KG1 (cell line): ENCODE measurements at regions not wholly inside any gene's neighbourhood (a gene's known extent, or its start where the extent isn't known, plus 50 kb on each side); places are given as distances from the start of the nearest gene placed in this dataset.

Source experiments
- DNase-seq: peaks from one replicate; lab custom pipeline; 2025; lab: John Stamatoyannopoulos, UW

- DNase-seq, result peak; percentile 16
Observed at GRCh38 chr10:61140765-61141392, 196.9 kb upstream of the RHOBTB1 start.

- no peak for DNase-seq
Observed at GRCh38 chr10:61139592-61139953, 195.6 kb upstream of the RHOBTB1 start.

- no peak for DNase-seq
Observed at GRCh38 chr10:61138708-61139591, 195.0 kb upstream of the RHOBTB1 start.

GRCh38 chr10:61136139-61136538 lies 192.2 kb upstream of the RHOBTB1 start:
- DNase-seq, result no peak

DNA sequence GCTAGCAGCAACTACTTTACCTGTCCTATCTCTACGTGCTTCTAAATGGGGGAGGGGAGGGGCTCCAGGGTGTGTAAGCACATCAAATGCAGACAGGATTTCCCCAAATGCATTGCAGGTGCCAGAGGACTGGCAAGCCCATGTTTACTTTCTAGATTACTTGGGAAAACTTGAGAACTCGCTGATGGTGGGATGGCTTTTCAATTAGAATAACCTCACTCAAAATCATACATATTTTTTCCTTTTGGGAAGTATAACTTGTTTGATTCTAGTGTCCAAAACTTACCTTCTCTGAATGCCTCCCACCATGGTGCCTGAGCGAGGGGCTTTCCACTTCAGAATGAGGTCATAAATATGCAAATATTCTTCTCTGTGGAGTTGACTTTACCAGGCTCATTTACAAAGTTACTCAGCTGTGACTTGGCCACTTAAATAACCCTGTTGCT lies 191.3 kb upstream of the RHOBTB1 start:
- DNase-seq, result no peak

DNA sequence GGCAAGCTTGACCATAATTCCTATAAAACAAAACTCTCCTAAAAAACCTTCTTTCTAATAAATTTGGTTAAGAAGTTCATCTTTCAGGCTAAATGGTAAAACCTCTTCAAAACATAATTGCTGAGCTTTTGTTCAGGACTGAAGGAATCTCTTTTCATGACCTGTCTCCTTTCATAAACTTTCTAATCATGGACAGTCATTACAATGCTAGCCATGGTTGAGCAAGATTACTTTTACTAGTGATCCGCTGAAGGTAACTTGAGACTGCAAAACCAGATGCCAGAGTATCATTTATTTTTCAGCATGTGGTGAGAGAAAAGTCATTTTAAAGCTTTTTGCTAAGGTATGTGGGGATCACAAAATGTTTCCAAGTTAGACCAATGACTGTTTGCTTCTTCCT lies 186.4 kb upstream of the RHOBTB1 start:
- DNase-seq, result no peak

- DNase-seq, result no peak
Observed at GRCh38 chr10:61128196-61128595, 184.2 kb upstream of the RHOBTB1 start.

GRCh38 chr10:61125560-61126170 lies 181.7 kb upstream of the RHOBTB1 start:
- no peak for DNase-seq

DNA sequence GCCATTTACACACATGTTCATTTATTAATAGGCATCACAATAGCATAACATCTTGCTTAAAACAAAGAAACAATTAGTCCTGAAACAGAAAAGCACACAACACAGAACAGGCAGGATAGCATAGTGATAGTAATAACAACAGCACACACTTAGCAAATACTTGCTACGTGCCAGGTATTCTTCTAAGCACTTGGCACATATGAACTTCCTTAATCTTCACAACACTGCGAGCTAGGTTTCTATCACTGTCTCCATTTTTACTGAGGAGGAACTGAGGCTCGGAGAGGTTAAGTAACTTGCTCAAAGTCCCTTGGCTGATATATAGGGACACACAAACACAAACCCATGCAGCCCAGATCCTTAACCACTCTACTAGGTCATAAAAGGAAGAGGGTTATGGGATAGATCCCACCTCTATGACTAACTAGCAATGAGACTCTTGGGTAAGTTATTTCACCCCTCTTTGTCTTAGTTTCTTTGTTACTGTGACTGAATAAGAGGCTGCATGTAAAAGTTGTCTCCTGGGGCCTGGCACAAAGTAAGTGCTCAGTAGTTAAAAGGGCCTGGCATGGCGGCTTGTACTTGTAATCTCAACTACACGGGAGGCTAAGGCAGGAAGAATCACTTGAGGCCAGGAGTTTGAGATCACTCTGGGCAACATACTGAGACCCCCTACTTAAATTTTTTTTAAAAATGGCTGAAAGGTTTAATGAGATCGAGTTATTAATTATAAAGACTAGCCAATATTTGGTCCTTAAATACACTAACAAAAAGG lies 181.0 kb upstream of the RHOBTB1 start:
- no peak for DNase-seq

GRCh38 chr10:61120805-61121204 lies 176.8 kb upstream of the RHOBTB1 start:
- no peak for DNase-seq

GRCh38 chr10:61119573-61119972 lies 175.6 kb upstream of the RHOBTB1 start:
- DNase-seq, result no peak

DNA sequence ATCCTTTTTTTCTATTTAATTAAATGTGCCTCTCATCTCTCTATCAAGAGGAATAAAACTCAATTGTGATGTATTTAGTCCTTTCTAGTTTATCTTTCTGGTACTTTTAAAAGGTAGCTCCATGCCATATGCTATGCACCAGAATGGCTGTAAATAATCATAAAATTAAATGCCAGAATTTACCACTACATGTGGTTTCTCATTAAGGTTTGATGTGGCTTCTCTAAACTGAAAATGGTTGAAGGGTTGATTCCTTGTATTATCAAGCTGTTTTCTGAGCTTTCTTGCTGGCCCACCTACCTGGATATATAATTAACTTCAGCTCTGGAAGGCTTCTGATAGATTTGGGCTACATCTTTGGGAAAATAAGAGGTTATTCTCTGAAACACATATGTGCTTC lies 171.9 kb upstream of the RHOBTB1 start:
- no peak for DNase-seq

- DNase-seq, result no peak
Observed at GRCh38 chr10:61112771-61113170, 168.8 kb upstream of the RHOBTB1 start.

DNA sequence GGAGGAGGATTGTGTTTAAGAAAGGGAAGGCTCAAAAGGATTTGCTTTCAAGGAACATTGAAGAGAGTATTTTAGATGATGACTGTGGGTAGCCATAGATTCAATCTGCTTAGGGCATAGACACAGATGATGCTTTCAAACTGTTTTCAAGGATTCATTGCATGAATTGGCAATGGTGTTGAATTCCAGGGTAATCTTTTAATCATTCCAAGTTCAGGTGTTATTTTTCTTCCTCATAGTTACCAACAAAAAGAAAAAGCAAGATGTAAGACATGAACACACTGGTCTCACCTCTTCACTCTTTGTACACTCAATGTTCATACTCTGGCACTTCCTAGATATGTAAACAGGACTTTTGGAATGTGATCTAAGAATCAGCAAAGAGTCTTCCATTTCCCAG lies 167.0 kb upstream of the RHOBTB1 start:
- no peak for DNase-seq

DNA sequence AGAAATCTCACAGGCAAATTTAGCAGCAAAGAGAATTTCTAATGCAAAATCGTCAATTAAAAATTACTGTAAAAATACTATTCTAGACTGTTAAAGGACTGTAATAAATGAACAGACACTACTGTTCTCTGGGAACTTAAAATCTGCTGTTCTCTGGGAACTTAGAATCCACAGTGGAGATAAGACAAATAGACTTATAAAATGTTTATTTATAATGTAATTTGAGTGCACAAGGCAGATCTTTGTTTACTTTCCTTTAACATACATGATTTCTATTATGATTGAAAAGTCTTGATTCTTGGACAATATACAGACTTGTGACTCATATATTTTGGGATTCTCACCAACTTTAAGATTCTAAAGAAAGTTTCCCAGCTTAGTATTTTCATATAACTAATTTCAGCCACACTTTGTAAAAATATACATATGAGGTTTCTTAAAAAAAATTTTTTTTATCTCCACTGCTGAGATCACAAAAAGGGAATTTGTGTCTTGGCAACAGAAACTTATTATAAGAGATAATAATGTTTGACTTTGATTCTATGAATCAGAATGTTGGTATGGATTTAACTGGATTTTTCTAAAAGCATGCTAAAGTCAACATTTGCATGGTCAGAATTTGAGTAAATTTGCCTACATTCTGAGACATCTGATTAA lies 166.3 kb upstream of the RHOBTB1 start:
- DNase-seq, result no peak

DNA sequence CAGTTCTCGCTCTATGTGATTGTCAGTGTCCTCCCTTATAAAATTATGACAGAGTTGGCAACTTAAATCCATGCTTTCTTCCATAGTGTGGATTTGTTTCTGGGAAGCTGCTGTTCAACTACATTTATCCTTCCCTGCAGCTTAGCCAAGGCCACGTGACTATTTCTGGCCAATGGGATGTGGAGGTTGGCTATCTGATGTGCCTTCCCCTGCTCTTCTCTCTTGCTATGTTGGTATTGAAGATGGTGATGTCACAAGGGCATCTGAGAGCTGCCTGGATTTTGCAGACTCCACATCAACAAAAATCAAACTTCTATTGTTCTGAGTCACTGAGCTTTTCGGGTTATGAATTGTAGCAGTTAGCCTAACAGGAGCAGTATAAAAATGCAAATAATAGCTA lies 164.9 kb upstream of the RHOBTB1 start:
- DNase-seq, result no peak

- DNase-seq, result no peak
Observed at GRCh38 chr10:61100887-61101286, 156.9 kb upstream of the RHOBTB1 start.

DNA sequence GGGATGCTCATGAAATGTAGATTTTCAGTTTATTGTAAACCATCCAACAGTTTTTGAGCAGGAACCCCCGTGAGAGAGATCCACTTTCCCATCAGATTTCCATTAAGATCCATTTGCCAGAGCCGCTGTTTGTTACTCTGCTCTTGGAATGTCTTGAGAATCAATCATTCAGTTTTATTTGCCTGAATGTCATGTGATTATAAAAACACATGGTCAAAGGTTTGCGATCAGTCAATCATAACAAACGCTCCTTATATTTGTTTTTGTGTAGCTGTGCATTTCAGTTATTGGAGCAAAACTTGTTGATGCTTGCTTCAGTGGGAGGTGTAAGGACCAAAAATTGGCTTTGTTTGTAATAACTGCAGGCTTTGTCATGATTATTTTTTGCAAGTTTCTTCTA lies 155.8 kb upstream of the RHOBTB1 start:
- DNase-seq, result no peak

- DNase-seq, result no peak
Observed at GRCh38 chr10:61098966-61099365, 155.0 kb upstream of the RHOBTB1 start.

GRCh38 chr10:61097026-61097425 lies 153.0 kb upstream of the RHOBTB1 start:
- no peak for DNase-seq

DNA sequence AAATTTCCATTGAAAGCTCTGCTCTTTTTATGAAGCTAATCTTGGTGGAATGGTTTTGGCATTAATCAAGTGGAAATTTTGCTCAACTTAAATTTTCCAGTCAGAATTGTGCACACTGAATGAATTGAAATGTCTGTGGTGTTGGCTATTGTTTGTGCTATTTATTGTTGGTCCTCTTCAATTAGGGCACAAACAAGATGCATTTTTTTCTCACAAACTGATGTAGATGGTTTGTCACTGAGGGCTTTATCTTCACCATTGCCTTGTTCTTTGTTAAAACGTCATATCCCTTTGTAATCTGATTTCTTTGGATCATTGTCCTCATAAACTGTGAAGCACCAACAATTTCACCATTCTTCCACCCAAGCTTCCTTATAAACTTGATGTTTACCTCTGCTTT lies 152.1 kb upstream of the RHOBTB1 start:
- no peak for DNase-seq

- DNase-seq, result no peak
Observed at GRCh38 chr10:61091531-61091930, 147.5 kb upstream of the RHOBTB1 start.
